Heart left ventricle (tissue), 16 donors: ENCODE measurements at regions not wholly inside any gene's neighbourhood (a gene's known extent, or its start where the extent isn't known, plus 50 kb on each side); places are given as distances from the start of the nearest gene placed in this dataset.

ENCODE experiments used
- ATAC-seq, 4 donors: fragments of 200-7000 bp; cut with Tn5 transposase; one replicate each; pipeline ENCODE4 v1.9.1; 2020 to 2022; ENCODE audit warnings: moderate library complexity in 4 of 4, mild to moderate bottlenecking in 3 of 4, moderate number of reproducible peaks in 1 of 4
- DNase-seq, 5 donors: peaks; one replicate each; pipeline ENCODE4 v3.0.0-alpha.2; 2020
- H3K27ac ChIP-seq, 12 donors: fragments of 200-600 bp; sonication (generic) in 4 of 12; one replicate each; pipeline versions ENCODE4 v1.5.0 to v1.8.0; 2016 to 2022; ENCODE audit warnings: mild to moderate bottlenecking in 2 of 12
- H3K27me3 ChIP-seq, 9 donors: fragments of 200-600 bp; sonication (generic) in 2 of 9; one replicate each; pipeline versions ENCODE4 v1.5.1 to v1.8.0; 2016 to 2022; ENCODE audit warnings: mild to moderate bottlenecking in 3 of 9
- H3K36me3 ChIP-seq, 9 donors: fragments of 200-600 bp; sonication (generic) in 2 of 9; one replicate each; pipeline versions ENCODE4 v1.5.0 to v1.8.0; 2018 to 2022; ENCODE audit warnings: mild to moderate bottlenecking in 2 of 9
- H3K4me1 ChIP-seq, 12 donors: fragments of 200-600 bp; sonication (generic) in 4 of 12; one replicate each; pipeline versions ENCODE4 v1.5.0 to v1.8.0; 2016 to 2022; ENCODE audit warnings: mild to moderate bottlenecking in 3 of 12
- H3K4me3 ChIP-seq, 12 donors: fragments of 200-600 bp; sonication (generic) in 4 of 12; one replicate each; pipeline versions ENCODE4 v1.5.0 to v1.8.0; 2017 to 2022; ENCODE audit warnings: mild to moderate bottlenecking in 9 of 12, moderate library complexity in 4 of 12
- H3K9me3 ChIP-seq, 12 donors: fragments of 200-600 bp; sonication (generic) in 4 of 12; one replicate each; pipeline versions ENCODE4 v1.5.0 to v1.8.0; 2016 to 2022; ENCODE audit warnings: mild to moderate bottlenecking in 1 of 12
- CTCF ChIP-seq, 12 donors: fragments of 200-600 bp; sonication (generic) in 4 of 12; IDR thresholded peaks; one replicate each; pipeline versions ENCODE4 v1.5.0 to v1.8.0; 2018 to 2022; ENCODE audit warnings: antibody characterized with exemption in 12 of 12, mild to moderate bottlenecking in 5 of 12
- POLR2A ChIP-seq, 2 donors: fragments of 450-650 bp; IDR thresholded peaks; one replicate each; pipeline ENCODE4 v1.6.1; 2017; ENCODE audit warnings: antibody characterized with exemption in 2 of 2, mild to moderate bottlenecking in 2 of 2, moderate library complexity in 2 of 2
- WGBS, 4 donors: extraction: QIAGEN DNeasy Blood & Tissue Kit in 2 of 4; methylation state at CpG; one replicate each; pipeline versions ENCODE4 v1.1.5 to v1.1.7; 2013 to 2018; 5-methylcytosine and 5-hydroxymethylcytosine counted together
- intact Hi-C, 10 donors: fragments of 100-400 bp; cut with DNase I; formaldehyde crosslinking; loops; one replicate each; pipeline versions ENCODE4 v1.11.1 to v1.14.2; 2022
- donor health status: ischemic (EF 13 %, LVEDD 7.1; RV severe dilation, severe dysfunction).
- donor health status: healthy with polysubstance abuse.
- donor health status: DM: no; HTN: yes; CAD: no.
- donor health status: DM: no; HTN: no; CAD: no.
- donor health status: ischemic (EF 25% LVEDD 6.9; RV normal size, moderate dysfunction).
- donor health status: ischemic (EF 25% LVEDD 5.7; RV mildly dilated, moderate dysfunction).
- donor health status: healthy.
- donor health status: DM: yes; HTN: yes; CAD: no.
- donor health status: ischemic (EF 35%, LVEDD 5.7; RV mildly dilated, moderate dysfunction).
- donor health status: nonischemic (EF 11% LVEDD 7.7; RV severe dilation, severe dysfunction).
- donor health status: DM: yes; HTN: yes; CAD: no.
- donor health status: PGD.
- donor health status: ischemic (EF 29% LVEDD 5.4; RV normal size, mild dysfunction).
- donor health status: nonischemic (EF 23%, LVEDD 6.1; RV moderate dilation, normal function).

GRCh38 chr20:58128635-58129625, 99.5 kb downstream of the ANKRD60 start:
- WGBS, 4 donors: 85 to 88% (median 86%) methylated on average over 10 to 14 of the region's 14 CpGs
- H3K9me3 ChIP-seq: peaks cover 0 to 25% (median 7%) of the 10 kb centered on the region in 12 donors
- H3K27ac ChIP-seq: no peak overlapping the region

GRCh38 chr20:58127701-58128111, 100.7 kb downstream of the ANKRD60 start:
- Histone ChIP-seq H3K9me3 (peaks cover 0 to 27% (median 7%) of the 10 kb centered on the region in 12 donors), H3K27me3 (peaks cover 0 to 24% (median 5%) of the 10 kb centered on the region in 9 donors), H3K36me3 (no peaks in the 10 kb centered on the region), H3K4me1 (peaks cover 0 to 17% (median 0%) of the 10 kb centered on the region in 12 donors), H3K27ac (no peak overlapping the region), H3K4me3 (no peak overlapping the region)
- 42 to 55% (median 48%) methylated on average over 6 of the region's 6 CpGs for WGBS, 4 donors
- DNase-seq (no peak), ATAC-seq (peak in 2 of 4 donors; percentile 46 to 59)
- intact Hi-C loops: no loop called here
- TF ChIP-seq CTCF (IDR thresholded peaks at IDR 0.05): no peak
- no peak for TF ChIP-seq POLR2A (IDR thresholded peaks at IDR 0.05)

More at GRCh38 chr20:58128635-58129625, 99.5 kb downstream of the ANKRD60 start:
- H3K4me3 ChIP-seq: no peak overlapping the region
- H3K36me3 ChIP-seq: no peaks in the 10 kb centered on the region
- TF ChIP-seq POLR2A (IDR thresholded peaks at IDR 0.05): no peak
- TF ChIP-seq CTCF (IDR thresholded peaks at IDR 0.05): no peak
- DNase-seq: no peak
- no peak for ATAC-seq
- H3K27me3 ChIP-seq: peaks cover 0 to 36% (median 7%) of the 10 kb centered on the region in 9 donors
- intact Hi-C loops: no loop called here
- H3K4me1 ChIP-seq: peaks cover 0 to 17% (median 0%) of the 10 kb centered on the region in 12 donors

- ATAC-seq (no peak), DNase-seq (no peak)
- Histone ChIP-seq H3K4me3 (no peak overlapping the region), H3K27me3 (peaks cover 0 to 19% (median 0%) of the 10 kb centered on the region in 9 donors), H3K4me1 (peaks cover 0 to 4% (median 0%) of the 10 kb centered on the region in 12 donors), H3K9me3 (peaks cover 0 to 27% (median 7%) of the 10 kb centered on the region in 12 donors), H3K36me3 (no peaks in the 10 kb centered on the region), H3K27ac (no peak overlapping the region)
- intact Hi-C loops: no loop called here
- TF ChIP-seq POLR2A (IDR thresholded peaks at IDR 0.05): no peak
- no peak for TF ChIP-seq CTCF (IDR thresholded peaks at IDR 0.05)
Measured at GRCh38 chr20:58125726-58126125, 102.7 kb downstream of the ANKRD60 start.

GRCh38 chr20:58117944-58118343, 110.5 kb downstream of the ANKRD60 start:
- H3K36me3 ChIP-seq: no peaks in the 10 kb centered on the region
- ATAC-seq (no peak), DNase-seq (no peak)
- intact Hi-C loops: no loop called here
- peaks cover 0 to 6% (median 0%) of the 10 kb centered on the region in 9 donors for H3K27me3 ChIP-seq
- no peak for TF ChIP-seq POLR2A (IDR thresholded peaks at IDR 0.05)
- TF ChIP-seq CTCF (IDR thresholded peaks at IDR 0.05): no peak
- H3K4me1 ChIP-seq: peaks cover 0 to 5% (median 0%) of the 10 kb centered on the region in 12 donors
- H3K4me3 ChIP-seq: no peak overlapping the region
- H3K27ac ChIP-seq: no peak overlapping the region
- peaks cover 0 to 30% (median 5%) of the 10 kb centered on the region in 12 donors for H3K9me3 ChIP-seq
